AG04449 (cell line): ENCODE measurements at regions not wholly inside any gene's neighbourhood (a gene's known extent, or its start where the extent isn't known, plus 50 kb on each side); places are given as distances from the start of the nearest gene placed in this dataset.

Source experiments
- CTCF ChIA-PET: fragments of 350-600 bp; formaldehyde crosslinking; extraction: SDS; loops from one replicate; lab custom pipeline; 2021; ENCODE audit warnings: antibody characterized with exemption; lab: Yijun Ruan, JAX
- POLR2A ChIA-PET: fragments of 400-600, 350-600 bp; formaldehyde crosslinking; extraction: SDS; loops from one replicate; lab custom pipeline; 2020; ENCODE audit warnings: antibody characterized with exemption, inconsistent platforms; lab: Yijun Ruan, JAX
- DNase-seq: peaks from one replicate; pipeline ENCODE4 v3.0.0-alpha.2; 2010; ENCODE audit warnings: low read depth, low spot score
- H3K4me3 ChIP-seq: 2 replicates; pipeline ENCODE4 v1.5.1; 2011; ENCODE audit warnings: low read depth, mild to moderate bottlenecking, control low read depth, low read length
- CTCF ChIP-seq: IDR thresholded peaks from one replicate; pipeline ENCODE4 v1.5.1; 2011; ENCODE audit warnings: mild to moderate bottlenecking, moderate library complexity, low read length, control low read depth, inconsistent platforms; ENCODE audit not compliant: insufficient read depth; ENCODE audit errors: missing control alignments

GRCh38 chr1:191528275-191528674 lies 630.0 kb upstream of the RGS18 start:
- H3K4me3 ChIP-seq = no peak overlapping the region
- TF ChIP-seq CTCF = no peak
- no peak for DNase-seq
- ChIA-PET POLR2A (no interaction called here), CTCF (no interaction called here)

GRCh38 chr1:191530928-191531327 lies 627.3 kb upstream of the RGS18 start:
- H3K4me3 ChIP-seq = no peak overlapping the region
- TF ChIP-seq CTCF = no peak
- no peak for DNase-seq
- ChIA-PET POLR2A (no interaction called here), CTCF (no interaction called here)

DNA sequence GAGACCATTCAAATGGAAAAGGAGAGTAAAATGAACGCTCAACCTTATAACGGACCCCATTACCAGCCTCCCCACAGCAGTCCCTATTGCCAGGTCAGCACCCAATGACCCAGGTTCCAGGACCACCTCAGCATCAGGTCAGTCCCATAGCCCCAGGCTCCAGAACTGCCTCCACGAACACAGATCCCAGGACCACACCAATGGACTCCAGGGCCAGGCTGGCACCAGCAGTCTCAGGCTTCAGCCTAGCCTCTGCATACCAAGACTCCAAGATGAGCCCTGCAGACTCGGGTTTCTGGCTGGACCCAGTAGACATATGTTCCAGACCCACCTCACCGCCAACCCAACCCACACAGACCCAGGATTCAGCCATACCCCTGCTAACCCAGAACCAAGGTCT lies 625.0 kb upstream of the RGS18 start:
- DNase-seq = no peak
- no peak overlapping the region for H3K4me3 ChIP-seq
- ChIA-PET CTCF (no interaction called here), POLR2A (no interaction called here)
- TF ChIP-seq CTCF = no peak

DNA sequence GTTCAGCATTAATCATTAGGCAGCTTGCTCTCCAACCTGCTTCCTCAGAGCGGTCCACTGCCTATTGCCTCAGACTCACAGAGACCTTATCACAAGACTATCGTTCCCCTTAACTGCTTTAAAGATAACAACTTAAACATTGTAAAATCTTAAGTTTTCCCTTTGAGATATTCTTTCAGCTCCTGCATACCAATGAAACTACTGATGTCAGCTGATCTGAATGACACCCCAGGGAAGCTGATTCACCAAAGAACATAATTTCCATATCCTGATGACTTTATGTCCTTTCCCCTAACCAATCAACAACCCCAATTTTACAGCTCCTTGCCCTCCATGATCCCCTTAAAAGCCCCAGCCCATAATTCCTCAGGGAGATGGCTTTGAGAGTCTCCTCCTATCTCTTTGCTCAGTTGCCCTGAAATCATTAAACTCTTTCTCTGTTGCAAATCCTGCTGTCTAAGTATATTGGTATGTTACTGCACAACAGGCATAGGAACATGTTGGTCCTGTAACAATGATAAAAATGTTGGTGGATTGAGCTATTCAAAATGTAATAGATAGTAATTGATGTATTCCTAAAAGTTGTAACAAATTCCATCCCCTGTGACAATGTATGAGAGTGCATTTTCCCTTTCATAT lies 621.4 kb upstream of the RGS18 start:
- DNase-seq = no peak
- TF ChIP-seq CTCF = no peak
- H3K4me3 ChIP-seq = no peak overlapping the region
- CTCF ChIA-PET = no interaction called here
- POLR2A ChIA-PET = no interaction called here

GRCh38 chr1:191541758-191542157 lies 616.5 kb upstream of the RGS18 start:
- no peak for DNase-seq
- POLR2A ChIA-PET = no interaction called here
- TF ChIP-seq CTCF = no peak
- H3K4me3 ChIP-seq = no peak overlapping the region
- CTCF ChIA-PET = no interaction called here

DNA sequence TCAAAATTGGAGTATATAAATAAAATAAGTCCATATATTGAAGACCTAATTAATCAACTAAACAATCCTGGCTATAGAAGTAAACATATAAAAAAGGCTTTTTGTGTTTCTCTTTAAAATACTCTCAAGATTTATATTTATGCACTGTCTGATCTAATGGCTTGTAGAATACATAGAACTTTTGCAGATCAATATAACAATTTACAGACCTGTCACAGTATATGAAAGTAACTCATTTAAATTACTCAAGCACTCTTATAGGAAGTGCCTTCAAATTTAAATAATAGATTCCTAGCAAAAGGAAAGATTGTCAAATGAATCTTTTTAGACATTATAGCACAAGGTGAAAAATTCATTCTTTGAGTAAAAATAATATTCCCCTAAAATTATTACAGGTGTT lies 615.8 kb upstream of the RGS18 start:
- no peak for DNase-seq
- CTCF ChIA-PET = no interaction called here
- no peak for TF ChIP-seq CTCF
- POLR2A ChIA-PET = no interaction called here
- no peak overlapping the region for H3K4me3 ChIP-seq
